GM12891 (cell line): ENCODE measurements at regions not wholly inside any gene's neighbourhood (a gene's known extent, or its start where the extent isn't known, plus 50 kb on each side); places are given as distances from the start of the nearest gene placed in this dataset.

ENCODE experiments used
- PAX5 ChIP-seq: IDR thresholded peaks from 2 replicates; pipeline ENCODE4 v1.6.1; 2011; ENCODE audit warnings: low read length, moderate library complexity, mild to moderate bottlenecking; ENCODE audit not compliant: insufficient read depth, severe bottlenecking
- POLR2A ChIP-seq: IDR thresholded peaks from 2 replicates; pipeline ENCODE4 v1.6.1; 2011; ENCODE audit warnings: low read depth, low read length, control low read depth
- POLR2AphosphoS5 ChIP-seq: IDR thresholded peaks from 2 replicates; pipeline ENCODE4 v1.6.1; 2011; ENCODE audit warnings: low read depth, low read length, control low read depth
- POU2F2 ChIP-seq: IDR thresholded peaks from 2 replicates; pipeline ENCODE4 v1.6.1; 2011; ENCODE audit warnings: low read depth, mild to moderate bottlenecking, control low read depth, low read length, moderate library complexity

GRCh38 chr9:33737811-33738606 is 57.4 kb upstream of the PRSS3 start:
- TF ChIP-seq POLR2A = no peak
- no peak for TF ChIP-seq POU2F2
- TF ChIP-seq PAX5 = no peak
- TF ChIP-seq POLR2AphosphoS5 = no peak
